SH-SY5Y (cell line): ENCODE measurements at regions not wholly inside any gene's neighbourhood (a gene's known extent, or its start where the extent isn't known, plus 50 kb on each side); places are given as distances from the start of the nearest gene placed in this dataset.

Experiments
- GATA2 ChIP-seq: IDR thresholded peaks from 2 replicates; pipeline ENCODE4 v1.6.1; 2011; ENCODE audit warnings: mild to moderate bottlenecking, low read depth, low read length
- GATA3 ChIP-seq: IDR thresholded peaks from 2 replicates; pipeline ENCODE4 v1.6.1; 2011; ENCODE audit warnings: low read depth, mild to moderate bottlenecking, low read length, moderate library complexity

- TF ChIP-seq GATA3: no peak
- TF ChIP-seq GATA2: no peak
Observed at GRCh38 chr21:27021046-27021445, 54.2 kb upstream of the ADAMTS5 start.
